Osteoblast (primary cell): ENCODE measurements at regions not wholly inside any gene's neighbourhood (a gene's known extent, or its start where the extent isn't known, plus 50 kb on each side); places are given as distances from the start of the nearest gene placed in this dataset.

ENCODE experiments used
- DNase-seq: peaks from one replicate; pipeline ENCODE4 v3.0.0; 2011; ENCODE audit warnings: low spot score, mixed read lengths; ENCODE audit not compliant: insufficient read length; ENCODE audit errors: missing footprints
- H2AFZ ChIP-seq: 2 replicates; pipeline ENCODE4 v1.6.0; 2011; ENCODE audit warnings: mild to moderate bottlenecking, low read length
- H3K27ac ChIP-seq: 2 replicates; pipeline ENCODE4 v1.5.1; 2011; ENCODE audit warnings: mild to moderate bottlenecking, low read depth, low read length, moderate library complexity
- H3K27me3 ChIP-seq: 2 replicates; pipeline ENCODE4 v1.6.0; 2012; ENCODE audit warnings: mild to moderate bottlenecking, control low read depth, inconsistent platforms, low read length, moderate library complexity; ENCODE audit not compliant: insufficient read depth
- H3K36me3 ChIP-seq: 2 replicates; pipeline ENCODE4 v1.5.1; 2011; ENCODE audit warnings: mild to moderate bottlenecking, low read length, control low read depth, moderate library complexity; ENCODE audit not compliant: insufficient read depth
- H3K4me1 ChIP-seq: 2 replicates; pipeline ENCODE4 v1.5.1; 2011; ENCODE audit warnings: mild to moderate bottlenecking, low read length, control low read depth, moderate library complexity; ENCODE audit not compliant: insufficient read depth
- H3K4me2 ChIP-seq: 2 replicates; pipeline ENCODE4 v1.6.0; 2011; ENCODE audit warnings: mild to moderate bottlenecking, low read length; ENCODE audit not compliant: insufficient read depth
- H3K4me3 ChIP-seq: fragments of 200-600 bp; sonication (generic); 3 replicates; pipeline ENCODE4 v1.5.1; 2012; ENCODE audit warnings: mild to moderate bottlenecking, low read length, inconsistent platforms; ENCODE audit not compliant: insufficient read depth
- H3K79me2 ChIP-seq: 2 replicates; pipeline ENCODE4 v1.6.0; 2012; ENCODE audit warnings: mild to moderate bottlenecking, low read length, control low read depth, inconsistent platforms; ENCODE audit not compliant: insufficient read depth
- H3K9me3 ChIP-seq: 2 replicates; pipeline ENCODE4 v1.5.1; 2011; ENCODE audit warnings: low read depth, low read length, control low read depth
- H4K20me1 ChIP-seq: 2 replicates; pipeline ENCODE4 v1.6.0; 2012; ENCODE audit warnings: mild to moderate bottlenecking, low read length, control low read depth; ENCODE audit not compliant: insufficient read depth
- TF ChIP-seq, protein P1 (sequence below): IDR thresholded peaks from 2 replicates; pipeline ENCODE4 v1.5.1; 2011; ENCODE audit warnings: mild to moderate bottlenecking, low read depth, low read length, moderate library complexity; ENCODE audit errors: extremely low read depth

DNA sequence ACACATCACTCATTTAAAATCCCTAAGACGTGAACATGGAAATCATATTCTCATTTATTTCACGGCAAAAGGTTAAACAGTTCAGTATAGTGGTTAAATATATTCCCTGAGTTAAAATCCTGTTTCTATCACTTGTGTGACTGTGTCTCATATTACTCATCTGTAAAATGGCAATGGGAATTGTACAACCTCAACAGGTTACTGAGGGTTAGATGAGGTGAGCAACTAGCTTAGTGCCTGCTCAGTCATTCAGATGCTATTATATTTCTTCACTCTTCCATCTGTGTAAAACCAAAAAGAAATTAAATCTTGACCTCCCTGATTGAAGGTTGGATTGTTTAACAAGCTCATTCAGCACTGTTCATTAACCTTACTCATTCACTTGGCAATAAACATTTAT, 212.4 kb upstream of the STK17B start:
- Histone ChIP-seq H3K36me3 (no peaks in the 10 kb centered on the region), H4K20me1 (no peaks in the 10 kb centered on the region), H3K4me1 (no peaks in the 10 kb centered on the region), H3K27me3 (no peaks in the 10 kb centered on the region), H3K9me3 (no peaks in the 10 kb centered on the region), H3K4me2 (no peak overlapping the region), H3K4me3 (no peak overlapping the region), H3K79me2 (no peaks in the 10 kb centered on the region), H2AFZ (no peak overlapping the region), H3K27ac (no peak overlapping the region)
- TF ChIP-seq, protein P1, sequence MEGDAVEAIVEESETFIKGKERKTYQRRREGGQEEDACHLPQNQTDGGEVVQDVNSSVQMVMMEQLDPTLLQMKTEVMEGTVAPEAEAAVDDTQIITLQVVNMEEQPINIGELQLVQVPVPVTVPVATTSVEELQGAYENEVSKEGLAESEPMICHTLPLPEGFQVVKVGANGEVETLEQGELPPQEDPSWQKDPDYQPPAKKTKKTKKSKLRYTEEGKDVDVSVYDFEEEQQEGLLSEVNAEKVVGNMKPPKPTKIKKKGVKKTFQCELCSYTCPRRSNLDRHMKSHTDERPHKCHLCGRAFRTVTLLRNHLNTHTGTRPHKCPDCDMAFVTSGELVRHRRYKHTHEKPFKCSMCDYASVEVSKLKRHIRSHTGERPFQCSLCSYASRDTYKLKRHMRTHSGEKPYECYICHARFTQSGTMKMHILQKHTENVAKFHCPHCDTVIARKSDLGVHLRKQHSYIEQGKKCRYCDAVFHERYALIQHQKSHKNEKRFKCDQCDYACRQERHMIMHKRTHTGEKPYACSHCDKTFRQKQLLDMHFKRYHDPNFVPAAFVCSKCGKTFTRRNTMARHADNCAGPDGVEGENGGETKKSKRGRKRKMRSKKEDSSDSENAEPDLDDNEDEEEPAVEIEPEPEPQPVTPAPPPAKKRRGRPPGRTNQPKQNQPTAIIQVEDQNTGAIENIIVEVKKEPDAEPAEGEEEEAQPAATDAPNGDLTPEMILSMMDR: no peak
- DNase-seq: no peak

- H3K4me1 ChIP-seq: peaks cover 3% of the 10 kb centered on the region
- no peaks in the 10 kb centered on the region for H3K79me2 ChIP-seq
- TF ChIP-seq, protein P1: no peak
- no peaks in the 10 kb centered on the region for H3K9me3 ChIP-seq
- no peaks in the 10 kb centered on the region for H3K36me3 ChIP-seq
- H3K27ac ChIP-seq: no peak overlapping the region
- no peaks in the 10 kb centered on the region for H4K20me1 ChIP-seq
- H3K4me3 ChIP-seq: no peak overlapping the region
- H3K27me3 ChIP-seq: no peaks in the 10 kb centered on the region
- no peak for DNase-seq
- no peak overlapping the region for H3K4me2 ChIP-seq
- H2AFZ ChIP-seq: no peak overlapping the region
Observed at GRCh38 chr2:196384729-196385128, 213.4 kb upstream of the STK17B start.

DNA sequence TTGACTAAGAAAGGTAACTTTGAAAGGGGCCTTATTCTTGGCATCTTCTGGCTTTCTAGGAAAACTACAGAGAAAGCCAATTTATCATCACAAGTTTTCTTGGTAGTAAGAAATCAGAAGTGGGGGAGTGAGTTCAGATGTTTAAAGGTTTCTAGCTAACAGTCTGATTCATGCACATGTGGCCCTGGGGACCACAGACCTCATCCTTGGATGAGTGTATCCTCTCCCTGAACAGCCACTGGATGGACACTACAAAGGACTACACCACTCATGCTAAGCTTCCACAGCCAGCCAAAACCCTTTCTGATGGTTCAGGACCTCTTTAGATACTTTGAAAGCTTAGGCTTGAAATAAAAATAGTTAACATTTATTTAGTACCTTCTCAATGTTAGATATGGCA, 218.3 kb upstream of the STK17B start:
- Histone ChIP-seq H3K4me3 (no peak overlapping the region), H4K20me1 (no peaks in the 10 kb centered on the region), H2AFZ (no peak overlapping the region), H3K27me3 (no peaks in the 10 kb centered on the region), H3K4me2 (no peak overlapping the region), H3K9me3 (no peaks in the 10 kb centered on the region), H3K36me3 (no peaks in the 10 kb centered on the region), H3K4me1 (peaks cover 9% of the 10 kb centered on the region), H3K27ac (no peak overlapping the region), H3K79me2 (no peaks in the 10 kb centered on the region)
- TF ChIP-seq, protein P1: no peak
- DNase-seq: no peak

DNA sequence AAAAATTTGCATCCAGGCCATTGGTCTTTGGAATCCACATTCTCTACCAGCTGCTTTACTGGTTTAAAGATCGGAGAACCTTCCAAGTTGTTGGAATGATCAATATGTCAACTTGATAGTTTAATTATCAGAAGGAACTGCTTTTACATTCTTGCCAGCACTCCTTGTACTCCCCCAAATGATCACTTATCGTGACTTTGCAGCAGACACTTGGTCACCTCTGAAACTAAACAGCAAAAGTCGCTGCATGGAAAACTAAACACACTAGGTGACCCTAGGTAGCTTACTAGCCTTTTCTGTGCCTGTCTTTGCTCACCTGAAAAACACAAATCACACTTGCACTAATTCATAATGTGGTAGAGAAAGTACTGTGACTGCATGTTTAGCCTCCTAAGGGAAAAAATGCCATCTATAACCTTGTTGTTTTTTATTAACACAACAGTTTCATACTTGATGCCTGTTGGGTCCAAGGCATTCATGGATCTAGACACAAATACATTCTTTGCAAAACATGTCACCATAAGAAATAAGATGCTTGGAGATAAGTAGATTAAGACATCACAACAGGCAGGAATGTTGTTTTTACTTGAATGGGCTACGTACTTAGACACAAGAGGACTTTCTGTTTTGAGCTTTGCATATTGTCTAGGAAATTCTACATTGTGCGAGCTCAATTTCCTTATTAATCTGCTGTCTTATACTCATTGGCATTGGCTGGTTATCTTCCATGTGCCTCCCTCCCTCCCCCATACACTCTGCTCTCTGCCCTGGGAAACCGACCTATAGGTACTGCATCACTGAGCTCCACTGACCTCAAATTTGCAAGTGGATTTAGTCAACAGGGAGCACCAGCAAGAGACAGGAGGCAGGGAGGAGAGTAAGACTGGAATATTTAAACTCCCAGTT, 219.1 kb upstream of the STK17B start:
- TF ChIP-seq, protein P1: no peak
- H3K79me2 ChIP-seq: no peaks in the 10 kb centered on the region
- no peak for DNase-seq
- H3K36me3 ChIP-seq: no peaks in the 10 kb centered on the region
- H3K4me2 ChIP-seq: no peak overlapping the region
- no peak overlapping the region for H3K27ac ChIP-seq
- H4K20me1 ChIP-seq: no peaks in the 10 kb centered on the region
- no peak overlapping the region for H3K4me3 ChIP-seq
- peaks cover 9% of the 10 kb centered on the region for H3K4me1 ChIP-seq
- H2AFZ ChIP-seq: no peak overlapping the region
- H3K9me3 ChIP-seq: no peaks in the 10 kb centered on the region
- H3K27me3 ChIP-seq: no peaks in the 10 kb centered on the region
